ENCODE measurements at regions not wholly inside any gene's neighbourhood (a gene's known extent, or its start where the extent isn't known, plus 50 kb on each side); places are given as distances from the start of the nearest gene placed in this dataset.

- ChIA-PET POLR2A (no interaction called here), CTCF (ENCODE audit: low intra/inter-chr PET ratio, low total read pairs) (no interaction called here)
- 88% methylated on average over 12 of the region's 12 CpGs for WGBS (ENCODE audit: low lambda C conversion rate)
- TF ChIP-seq BCL3 (CRISPR knock-in tag; IDR thresholded peaks at IDR 0.05), result no peak
- no peak for TF ChIP-seq HIVEP1 (CRISPR knock-in tag; IDR thresholded peaks at IDR 0.05)
- no peak for TF ChIP-seq PLRG1 (conservative IDR thresholded peaks at IDR 0.05)
- no peak for TF ChIP-seq JUN (CRISPR knock-in tag; IDR thresholded peaks at IDR 0.05)
- no peak for TF ChIP-seq ZNF747 (CRISPR knock-in tag; IDR thresholded peaks at IDR 0.05; ENCODE audit: borderline replicate concordance)
- no peak for TF ChIP-seq ZSCAN9 (CRISPR knock-in tag; IDR thresholded peaks at IDR 0.05; ENCODE audit: borderline replicate concordance)
- no peak for TF ChIP-seq HNRNPK (IDR thresholded peaks at IDR 0.05; ENCODE audit: low read depth, low read length, poor library complexity, severe bottlenecking)
- no peak for TF ChIP-seq MED8 (CRISPR knock-in tag; IDR thresholded peaks at IDR 0.05; ENCODE audit: insufficient replicate concordance)
- no peak for TF ChIP-seq ZNF256 (CRISPR knock-in tag; conservative IDR thresholded peaks at IDR 0.05)
- TF ChIP-seq MAF1 (CRISPR knock-in tag; IDR thresholded peaks at IDR 0.05; ENCODE audit: borderline replicate concordance), result no peak
- TF ChIP-seq ATF2 (CRISPR knock-in tag; IDR thresholded peaks at IDR 0.05), result no peak
- no peak for TF ChIP-seq KDM2A (CRISPR knock-in tag; IDR thresholded peaks at IDR 0.05; ENCODE audit: borderline replicate concordance, low read depth)
- no peak for TF ChIP-seq XRCC5 (optimal IDR thresholded peaks at IDR 0.05; ENCODE audit: low read length)
- BruUV-seq (replicated peaks), result no TSS peak
- Histone ChIP-seq H3K4me1 (ENCODE audit: insufficient read depth, low read length) (no peaks in the 10 kb centered on the region), H3K27ac (ENCODE audit: extremely low read length, insufficient read depth, low read length) (no peak overlapping the region), H4K20me1 (ENCODE audit: insufficient read depth, low read length) (no peaks in the 10 kb centered on the region), H2AFZ (ENCODE audit: low read length) (no peak overlapping the region), H3K36me3 (replicated peaks in 1 of 2; ENCODE audit: control insufficient read depth in 1 of 2, insufficient read depth in 2 of 2, low read length in 2 of 2) (no peaks in the 10 kb centered on the region), H3K27me3 (ENCODE audit: control insufficient read depth in 1 of 2, insufficient read depth in 2 of 2, low read length in 2 of 2) (no peaks in the 10 kb centered on the region), H3K4me3 (replicated peaks in 1 of 3; ENCODE audit: insufficient read depth in 1 of 3, low read depth in 2 of 3, low read length in 3 of 3) (no peak overlapping the region), H3K9ac (ENCODE audit: insufficient read depth, low read depth, low read length) (no peak overlapping the region), H3K4me2 (ENCODE audit: low read depth, low read length) (no peak overlapping the region), H3K79me2 (ENCODE audit: insufficient read depth, low read length) (no peaks in the 10 kb centered on the region), H3K9me3 (ENCODE audit: low read length) (no peaks in the 10 kb centered on the region)
- ATAC-seq, result no peak
- DNase-seq (ENCODE audit: low spot score), result no peak
- intact Hi-C loops (cut with micrococcal nuclease; ENCODE audit: unreplicated experiment) (no loop called here), in situ Hi-C loops (cut with HindIII; ENCODE audit: extremely low pct_ligation_motif_present, low pct_unique_long_range_greater_than_20kb) (loop anchor here (10.0 kb wide), 1 partner anchor 87 kb away; no protein-coding TSS in a partner anchor)
- no peak for FAIRE-seq
These were observed 52.6 kb upstream of the CLINT1 start for GRCh38 chr5:157911568-157911967.

Small RNA genes in the stretch of these regions (small RNA-seq; reads per million reads assigned to genes)
- gene AC091979.2 (ENCODE audit: insufficient read depth in 2 of 3, insufficient read length in 3 of 3, low read depth in 2 of 3, low replicate concordance in 1 of 3) (0 reads per million in 3 experiments), gene RNU2-48P (ENCODE audit: insufficient read depth in 2 of 3, insufficient read length in 3 of 3, low read depth in 2 of 3, low replicate concordance in 1 of 3) (0.33 to 29.0 (median 1.9) reads per million in 3 experiments)
